Nephron (organoid): ENCODE measurements at regions not wholly inside any gene's neighbourhood (a gene's known extent, or its start where the extent isn't known, plus 50 kb on each side); places are given as distances from the start of the nearest gene placed in this dataset.

Experiments used
- H3K27ac Mint-ChIP-seq, 3 experiments: 2 replicates each; pipeline ENCODE4 v1.8.0; 2020; ENCODE audit warnings: mixed read lengths in 3 of 3, mild to moderate bottlenecking in 2 of 3, moderate library complexity in 1 of 3
- H3K27me3 Mint-ChIP-seq: 2 replicates; pipeline ENCODE4 v1.8.0; 2021; ENCODE audit warnings: low read depth, mild to moderate bottlenecking, moderate library complexity, mixed read lengths
- H3K36me3 Mint-ChIP-seq: 2 replicates; pipeline ENCODE4 v1.8.0; 2020; ENCODE audit warnings: low read depth, mixed read lengths
- H3K4me1 Mint-ChIP-seq: 2 replicates; pipeline ENCODE4 v1.8.0; 2020; ENCODE audit warnings: mixed read lengths
- H3K4me3 Mint-ChIP-seq, 3 experiments: 2 replicates each; pipeline ENCODE4 v1.8.0; 2020; ENCODE audit warnings: mild to moderate bottlenecking in 3 of 3, mixed read lengths in 3 of 3, moderate library complexity in 2 of 3
- H3K9me3 Mint-ChIP-seq: 2 replicates; pipeline ENCODE4 v1.8.0; 2020; ENCODE audit warnings: mixed read lengths
- CTCF ChIP-seq, 3 experiments: fragments of 200-600 bp; sonication (generic); IDR thresholded peaks; one replicate each; pipeline ENCODE4 v1.5.0; 2021; ENCODE audit warnings: antibody characterized with exemption in 3 of 3; ENCODE audit not compliant: unreplicated experiment in 3 of 3

- no peak for TF ChIP-seq CTCF (IDR thresholded peaks at IDR 0.05; ENCODE audit: unreplicated experiment in 3 of 3)
- Mint-ChIP-seq H3K27me3 (peaks cover 4% of the 10 kb centered on the region), H3K4me1 (no peaks in the 10 kb centered on the region), H3K4me3 (no peak overlapping the region), H3K9me3 (no peaks in the 10 kb centered on the region), H3K36me3 (no peaks in the 10 kb centered on the region), H3K27ac (no peak overlapping the region)
These were observed 201.2 kb downstream of the CMPK2 start for GRCh38 chr2:6664332-6665061.

GRCh38 chr2:6665093-6666045 lies 200.3 kb downstream of the CMPK2 start:
- Mint-ChIP-seq H3K4me3 (no peak overlapping the region), H3K9me3 (no peaks in the 10 kb centered on the region), H3K27me3 (peaks cover 4% of the 10 kb centered on the region), H3K27ac (no peak overlapping the region), H3K36me3 (no peaks in the 10 kb centered on the region), H3K4me1 (no peaks in the 10 kb centered on the region)
- TF ChIP-seq CTCF (IDR thresholded peaks at IDR 0.05; ENCODE audit: unreplicated experiment in 3 of 3) = no peak

- TF ChIP-seq CTCF (IDR thresholded peaks at IDR 0.05; ENCODE audit: unreplicated experiment in 3 of 3) = no peak
- H3K27me3 Mint-ChIP-seq = peaks cover 4% of the 10 kb centered on the region
- H3K9me3 Mint-ChIP-seq = no peaks in the 10 kb centered on the region
- H3K36me3 Mint-ChIP-seq = no peaks in the 10 kb centered on the region
- H3K27ac Mint-ChIP-seq = no peak overlapping the region
- H3K4me1 Mint-ChIP-seq = no peaks in the 10 kb centered on the region
- H3K4me3 Mint-ChIP-seq = no peak overlapping the region
These were observed 198.4 kb downstream of the CMPK2 start for GRCh38 chr2:6667326-6667725.

- H3K4me1 Mint-ChIP-seq = no peaks in the 10 kb centered on the region
- H3K27ac Mint-ChIP-seq = no peak overlapping the region
- no peaks in the 10 kb centered on the region for H3K36me3 Mint-ChIP-seq
- H3K4me3 Mint-ChIP-seq = no peak overlapping the region
- TF ChIP-seq CTCF (IDR thresholded peaks at IDR 0.05; ENCODE audit: unreplicated experiment in 3 of 3) = no peak
- no peaks in the 10 kb centered on the region for H3K9me3 Mint-ChIP-seq
- H3K27me3 Mint-ChIP-seq = peaks cover 9% of the 10 kb centered on the region
These were observed 193.8 kb downstream of the CMPK2 start for GRCh38 chr2:6671913-6672312.

- H3K27me3 Mint-ChIP-seq = peaks cover 14% of the 10 kb centered on the region
- no peak for TF ChIP-seq CTCF (IDR thresholded peaks at IDR 0.05; ENCODE audit: unreplicated experiment in 3 of 3)
- H3K36me3 Mint-ChIP-seq = no peaks in the 10 kb centered on the region
- H3K9me3 Mint-ChIP-seq = no peaks in the 10 kb centered on the region
- H3K4me1 Mint-ChIP-seq = no peaks in the 10 kb centered on the region
- H3K4me3 Mint-ChIP-seq = no peak overlapping the region
- no peak overlapping the region for H3K27ac Mint-ChIP-seq
These were observed 191.3 kb downstream of the CMPK2 start for GRCh38 chr2:6674381-6674780.
